T-helper 1 cell treated with Interleukin-12 subunit alpha and Interleukin-12 subunit beta and Interleukin-4 antibody, amounts not matched to agents 30 ng/mL and 1 ng/mL, for 36 hours (primary cell): ENCODE measurements at regions not wholly inside any gene's neighbourhood (a gene's known extent, or its start where the extent isn't known, plus 50 kb on each side); places are given as distances from the start of the nearest gene placed in this dataset.
"Not testable (repeated sequence)": the region's sequence is repeated elsewhere in the genome, so short reads cannot be mapped to it uniquely, and the experiment has no call there.

Source experiments
- intact Hi-C: fragments of 100-400 bp; cut with micrococcal nuclease; formaldehyde crosslinking; loops from one replicate; pipeline ENCODE4 v1.15.1; 2024

DNA sequence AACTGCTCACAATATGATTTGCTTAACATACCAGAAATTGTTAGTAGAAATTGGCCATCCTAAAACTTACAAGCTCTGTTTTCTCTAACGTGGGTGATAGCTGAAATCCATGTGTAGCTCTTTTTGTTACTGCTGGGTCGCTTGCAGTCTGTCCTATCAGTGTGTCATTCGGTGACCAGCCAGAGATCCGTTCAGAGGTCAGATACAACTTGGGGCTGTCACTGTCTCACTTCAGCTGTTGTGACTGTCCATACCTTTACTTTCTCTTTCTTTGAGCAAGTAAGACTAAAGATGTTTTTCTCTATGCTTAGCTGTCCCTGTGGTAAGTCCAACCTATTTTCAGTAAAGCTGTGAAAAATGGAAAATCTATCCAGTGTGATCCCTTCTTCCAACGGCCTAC is 282.9 kb upstream of the KCNH7 start:
- intact Hi-C loops = no loop called here

DNA sequence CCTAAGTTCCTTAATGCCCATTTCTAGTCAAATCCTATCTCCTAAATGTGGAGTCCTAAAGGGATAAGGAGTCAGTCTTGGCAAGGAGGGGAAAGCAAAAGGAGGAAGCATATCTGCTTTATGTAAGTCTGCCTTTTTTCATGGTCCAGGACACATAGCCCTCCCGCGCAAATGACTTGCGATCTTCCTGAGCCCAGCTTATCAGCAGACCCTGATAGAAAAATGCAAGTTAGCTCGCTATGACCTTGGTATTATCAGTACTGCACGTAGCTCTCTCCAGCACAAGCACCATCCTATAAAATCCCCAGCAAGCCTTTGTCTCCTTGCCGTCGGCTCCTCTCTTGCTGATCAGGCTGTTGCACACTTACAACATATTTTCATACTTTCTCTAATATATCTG is 281.4 kb upstream of the KCNH7 start:
- intact Hi-C loops = no loop called here

DNA sequence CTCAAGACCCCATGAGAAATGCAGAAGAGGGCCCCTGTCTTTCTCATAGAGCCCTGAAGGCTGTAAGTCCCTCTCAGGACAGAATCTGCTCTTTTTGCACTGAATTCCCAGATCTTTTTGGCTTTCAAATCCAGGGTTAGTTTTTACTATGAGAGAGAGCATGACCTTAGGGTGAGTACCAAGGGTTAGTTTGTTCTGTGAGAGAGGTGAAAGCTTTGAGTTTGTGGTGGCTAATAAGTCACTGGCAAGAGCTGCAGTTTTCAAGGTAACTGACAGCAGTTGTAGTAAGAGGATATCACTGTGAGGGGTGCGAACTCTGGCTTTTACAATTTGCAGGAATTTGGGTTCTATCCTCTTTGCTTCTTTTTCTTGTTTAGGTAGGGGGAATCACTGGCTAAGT is 248.4 kb upstream of the KCNH7 start:
- intact Hi-C loops = no loop called here

DNA sequence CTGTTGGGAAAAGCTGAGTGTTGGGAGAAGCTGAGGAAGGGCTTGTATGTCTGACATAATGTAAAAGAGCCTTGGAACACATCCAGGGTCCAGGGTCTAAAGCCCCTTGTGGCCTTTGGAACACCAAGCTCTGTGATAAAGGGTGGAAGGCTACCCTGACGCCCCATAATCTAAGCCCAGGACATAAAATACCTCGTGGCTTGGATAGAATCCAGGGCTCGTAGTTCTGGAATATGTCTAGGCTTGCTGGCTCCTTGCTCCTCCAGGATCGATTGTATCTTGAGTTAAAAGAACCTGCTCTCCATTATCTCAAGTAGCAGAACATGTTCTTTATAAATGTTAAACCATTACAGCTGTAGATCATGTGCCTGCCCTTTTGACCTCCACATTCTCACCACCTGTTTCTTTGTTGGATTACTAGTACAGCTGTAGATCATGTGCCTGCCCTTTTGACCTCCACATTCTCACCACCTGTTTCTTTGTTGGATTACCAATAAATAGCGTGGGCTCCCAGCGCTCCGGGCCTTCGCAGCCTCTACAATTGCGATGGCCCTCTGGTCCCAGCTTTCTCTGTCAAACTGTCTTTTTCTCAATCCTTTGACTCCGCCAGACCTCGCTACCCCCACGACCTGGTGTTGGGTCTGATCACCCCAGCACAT is 246.9 kb upstream of the KCNH7 start:
- intact Hi-C loops = not testable (repeated sequence)

DNA sequence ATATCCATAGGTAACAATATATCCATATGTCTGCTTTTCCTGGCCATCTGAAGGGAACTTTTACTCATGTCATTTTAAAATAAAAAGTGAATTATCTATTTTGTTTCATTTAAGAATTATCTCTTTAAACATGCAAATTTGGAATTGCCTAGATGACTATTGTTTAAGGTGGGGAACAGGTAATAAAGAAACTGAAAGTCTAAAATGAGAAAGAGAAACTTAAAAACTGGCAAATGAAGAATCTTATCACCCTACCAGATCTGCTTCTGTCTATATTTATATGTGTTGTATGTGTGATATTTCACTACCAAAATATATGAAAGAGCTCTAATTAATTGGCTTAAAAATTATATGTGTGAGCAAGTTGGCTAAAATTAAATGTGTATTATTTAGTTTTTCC is 243.2 kb upstream of the KCNH7 start:
- intact Hi-C loops = no loop called here

DNA sequence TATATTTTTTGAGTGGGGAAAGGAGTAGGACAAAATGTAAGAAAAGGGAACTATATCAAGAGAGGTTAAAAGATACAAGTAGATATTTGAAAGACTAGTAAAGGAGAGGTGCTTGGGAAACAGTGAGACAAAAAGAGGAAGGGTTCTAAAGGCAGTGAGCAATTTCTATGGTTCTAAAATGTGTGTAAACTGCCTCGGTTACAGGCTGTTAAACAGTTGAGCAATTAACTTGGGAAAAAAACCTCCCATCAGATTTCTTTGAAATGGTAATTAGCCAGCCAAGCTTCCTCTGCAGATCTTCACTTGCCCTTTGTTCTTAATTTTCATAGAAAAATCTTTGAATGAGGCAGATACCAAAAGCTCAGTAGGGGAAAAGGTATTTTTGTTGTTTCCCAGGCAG is 238.7 kb upstream of the KCNH7 start:
- intact Hi-C loops = no loop called here

DNA sequence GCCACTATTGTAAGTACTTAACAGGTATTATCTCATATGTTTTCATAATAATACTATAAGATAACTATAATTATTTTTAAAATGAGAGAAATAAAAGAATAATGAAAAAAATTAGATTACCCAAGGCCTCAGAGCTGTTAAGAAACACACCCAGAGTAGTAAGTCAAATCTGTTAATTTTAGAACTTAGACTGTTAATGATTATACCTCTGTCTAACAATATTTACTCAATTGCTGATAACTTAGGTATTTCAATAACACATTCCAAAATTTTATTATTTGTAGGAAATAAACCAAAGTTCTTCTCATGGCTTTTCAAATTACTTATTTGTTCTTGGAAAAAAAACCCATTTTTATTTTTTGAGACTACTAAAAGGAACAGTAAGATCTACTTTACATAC is 227.5 kb upstream of the KCNH7 start:
- intact Hi-C loops = no loop called here

DNA sequence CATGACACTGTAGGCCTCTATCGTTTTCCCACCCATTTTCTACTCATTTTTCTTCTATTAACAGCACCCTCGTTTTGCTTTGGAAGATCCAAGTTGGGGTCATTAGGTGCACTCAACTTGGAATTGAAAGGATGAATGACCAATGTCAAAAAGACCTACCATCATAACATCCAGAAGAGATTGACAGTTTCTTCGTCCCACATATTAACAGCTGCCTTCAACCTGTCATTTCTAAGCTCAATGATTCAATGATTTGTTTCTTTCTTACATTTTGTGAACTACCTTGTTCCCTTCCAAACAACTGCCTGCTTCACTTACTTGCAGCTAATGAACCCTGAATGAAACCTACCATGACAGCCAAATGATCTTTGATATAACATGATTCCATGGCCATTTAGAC is 224.0 kb upstream of the KCNH7 start:
- intact Hi-C loops = no loop called here

DNA sequence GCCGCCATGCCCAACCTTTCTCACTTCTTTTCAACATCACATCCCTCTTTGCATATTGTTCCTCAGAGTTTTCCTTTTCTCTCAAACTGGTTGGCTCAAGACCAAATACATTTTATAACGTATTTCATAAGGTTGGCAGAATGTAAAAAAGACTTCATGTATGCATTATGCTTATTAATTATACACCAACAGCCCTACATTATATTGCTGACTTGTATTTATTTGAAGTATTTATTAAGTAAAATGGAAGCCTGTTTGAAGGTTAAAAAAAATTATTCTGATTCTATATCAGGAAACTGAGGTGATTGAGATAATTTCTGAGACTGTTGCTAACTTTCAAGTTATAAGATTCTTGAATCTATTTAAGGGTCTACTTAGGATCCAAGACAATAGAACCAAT is 208.0 kb upstream of the KCNH7 start:
- intact Hi-C loops = no loop called here

DNA sequence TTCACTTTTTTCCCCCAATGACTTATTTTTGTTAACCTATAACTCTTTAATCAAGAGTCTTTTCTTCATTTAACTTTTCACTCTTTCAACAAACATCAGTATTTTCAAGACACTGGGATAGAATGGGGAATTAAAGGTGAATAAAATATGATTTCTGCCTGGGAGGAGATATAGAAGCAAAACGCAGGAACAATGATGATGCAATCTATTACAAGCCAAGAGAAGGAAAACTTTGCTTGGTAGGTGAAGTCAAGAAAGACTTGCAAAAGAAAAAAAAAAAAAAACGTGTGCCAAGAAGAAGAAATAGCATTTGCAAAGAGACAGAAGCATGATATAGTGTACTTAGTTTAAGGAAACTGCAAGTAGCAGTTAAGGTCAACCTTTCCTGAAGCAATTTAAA is 207.3 kb upstream of the KCNH7 start:
- intact Hi-C loops = no loop called here

DNA sequence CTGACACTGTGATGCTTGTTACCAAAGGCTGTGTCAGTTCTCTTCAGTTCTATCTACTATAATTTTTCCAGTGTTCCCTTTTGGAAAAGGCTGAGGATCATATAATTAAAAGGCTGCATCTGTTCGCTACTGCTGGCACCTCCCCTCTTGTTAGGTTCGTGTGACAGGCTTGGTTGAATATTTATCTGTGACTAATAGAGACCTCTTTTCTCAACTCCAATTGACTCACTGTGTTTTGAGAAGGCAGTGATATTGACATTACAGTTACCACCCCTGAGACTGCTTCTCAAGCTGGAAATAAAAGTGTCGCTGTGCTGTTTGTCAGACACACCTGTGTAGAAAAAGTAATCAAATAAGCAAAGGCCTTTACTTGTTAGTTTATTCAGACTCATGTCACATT is 205.5 kb upstream of the KCNH7 start:
- intact Hi-C loops = no loop called here

DNA sequence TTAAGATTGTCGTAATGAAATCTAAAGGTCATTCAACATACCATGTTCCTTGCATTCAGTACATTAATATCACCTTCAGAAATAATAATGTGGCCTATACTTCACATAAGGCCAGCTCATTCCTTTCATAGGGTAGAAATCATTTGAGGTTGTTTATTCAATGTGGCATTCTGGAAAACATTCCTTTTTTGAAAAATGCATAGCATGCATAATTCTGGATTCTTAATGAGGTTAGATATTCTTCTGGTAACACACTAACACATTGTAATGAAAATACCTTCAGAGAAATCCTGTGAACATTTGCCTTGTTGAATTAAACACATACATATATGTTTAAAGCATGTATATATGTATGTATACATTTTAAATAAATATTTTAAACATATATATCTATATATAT is 204.6 kb upstream of the KCNH7 start:
- intact Hi-C loops = no loop called here

DNA sequence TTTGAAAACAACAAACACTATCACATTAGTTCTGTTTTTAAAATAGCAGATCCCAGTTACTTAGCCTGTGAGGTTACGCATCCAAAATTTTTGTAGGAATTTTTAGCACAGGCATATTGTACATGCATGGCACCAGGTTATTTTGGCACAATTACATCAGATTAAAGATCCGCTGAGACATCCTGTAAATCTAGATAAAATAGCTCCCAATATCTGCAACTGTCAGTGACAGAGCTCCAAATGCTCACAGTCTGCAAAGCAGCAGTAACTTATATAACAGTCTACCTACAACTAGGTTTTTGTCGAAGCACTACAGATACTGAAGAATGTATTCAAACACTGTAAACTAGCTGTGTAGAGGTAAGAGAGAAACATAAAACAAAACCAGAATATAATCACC is 200.7 kb upstream of the KCNH7 start:
- intact Hi-C loops = no loop called here

DNA sequence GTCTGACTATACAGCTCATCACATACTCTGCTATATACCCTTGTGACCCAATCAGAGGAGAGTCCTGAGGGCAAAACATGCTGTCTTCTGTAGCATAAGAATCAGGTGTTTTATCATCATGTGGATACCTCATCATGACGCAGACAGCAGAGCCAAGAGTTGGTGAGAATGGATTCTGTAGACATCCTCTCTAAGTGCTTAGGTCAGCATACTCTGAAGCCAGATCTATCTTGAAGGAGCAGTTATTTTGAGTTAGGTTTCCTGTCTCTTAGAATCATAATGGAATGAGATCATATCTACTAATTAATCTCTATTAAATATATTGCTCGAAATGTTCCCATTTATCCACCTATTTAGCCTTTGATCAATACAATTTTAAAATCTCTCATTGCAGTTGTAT is 190.2 kb upstream of the KCNH7 start:
- intact Hi-C loops = no loop called here

DNA sequence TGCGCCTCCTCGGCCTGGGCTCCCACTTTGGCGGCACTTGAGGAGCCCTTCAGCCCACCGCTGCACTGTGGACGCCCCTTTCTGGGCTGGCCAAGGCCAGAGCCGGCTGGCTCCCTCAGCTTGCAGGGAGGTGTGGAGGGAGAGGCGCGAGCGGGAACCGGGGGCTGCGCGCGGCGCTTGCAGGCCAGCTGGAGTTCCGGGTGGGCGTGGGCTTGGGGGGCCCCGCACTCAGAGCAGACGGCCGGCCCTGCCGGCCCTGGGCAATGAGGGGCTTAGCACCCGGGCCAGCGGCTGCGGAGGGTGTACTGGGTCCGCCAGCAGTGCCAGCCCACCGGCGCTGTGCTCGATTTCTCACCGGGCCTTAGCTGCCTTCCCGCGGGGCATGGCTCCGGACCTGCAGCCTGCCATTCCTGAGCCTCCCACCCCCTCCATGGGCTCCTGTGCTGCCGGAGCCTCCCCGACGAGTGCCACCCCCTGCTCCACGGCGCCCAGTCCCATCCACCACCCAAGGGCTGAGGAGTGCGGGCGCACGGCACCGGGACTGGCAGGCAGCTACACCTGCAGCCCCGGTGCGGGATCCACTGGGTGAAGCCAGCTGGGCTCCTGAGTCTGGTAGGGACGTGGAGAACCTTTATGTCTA is 187.7 kb upstream of the KCNH7 start:
- intact Hi-C loops = not testable (repeated sequence)

DNA sequence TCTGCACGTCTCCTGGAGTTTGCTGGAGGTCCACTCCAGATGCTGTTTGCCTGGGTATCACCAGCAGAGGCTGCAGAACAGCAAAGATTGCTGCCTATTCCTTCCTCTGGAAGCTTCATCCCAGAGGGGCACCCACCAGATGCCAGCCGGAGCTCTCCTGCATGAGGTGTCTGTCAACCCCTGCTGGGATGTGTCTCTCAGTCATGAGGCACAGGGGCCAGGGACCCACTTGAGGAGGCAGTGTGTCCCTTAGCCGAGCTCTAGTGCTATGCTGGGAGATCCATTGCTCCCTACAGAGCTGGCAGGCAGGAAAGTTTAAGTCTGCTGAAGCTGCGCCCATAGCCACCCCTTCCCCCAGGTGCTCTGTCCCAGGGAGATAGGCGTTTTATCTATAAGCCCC is 178.3 kb upstream of the KCNH7 start:
- intact Hi-C loops = not testable (repeated sequence)

DNA sequence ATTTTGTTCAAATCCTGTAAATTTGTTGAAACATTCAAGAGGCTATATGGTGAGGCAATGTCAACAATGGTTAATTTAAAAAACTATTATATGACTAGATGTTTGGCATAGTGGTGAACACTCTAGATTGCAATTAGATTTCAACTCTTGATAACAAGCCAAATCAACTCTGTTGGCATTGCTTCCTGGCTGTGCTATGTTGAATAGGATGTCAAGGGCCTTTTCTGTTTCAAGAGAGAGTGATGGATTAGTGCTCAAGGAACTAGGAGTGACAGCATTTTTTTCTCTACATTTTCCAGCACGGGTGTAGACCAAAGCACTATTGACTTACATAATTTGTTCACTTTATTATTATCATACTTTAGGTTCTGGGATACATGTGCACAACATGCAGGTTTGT is 172.4 kb upstream of the KCNH7 start:
- intact Hi-C loops = no loop called here

DNA sequence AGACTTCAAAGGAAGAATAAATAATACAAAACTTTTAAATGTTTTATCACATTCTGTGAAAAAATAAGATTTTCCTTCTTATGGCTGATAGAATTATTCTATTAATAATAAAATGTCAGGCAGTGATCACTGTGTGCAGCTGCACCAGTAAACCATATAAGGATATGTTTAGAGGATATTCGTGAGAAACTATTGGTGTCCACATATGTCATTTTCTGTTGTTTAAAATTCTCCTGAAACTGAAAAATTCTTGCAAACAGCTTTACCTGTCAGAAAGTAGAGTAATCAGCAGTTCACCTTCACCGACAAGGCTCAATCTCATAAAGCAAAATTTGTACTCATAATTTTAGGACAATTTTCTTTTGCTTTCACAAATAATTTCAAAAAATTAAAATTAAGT is 170.1 kb upstream of the KCNH7 start:
- intact Hi-C loops = no loop called here

DNA sequence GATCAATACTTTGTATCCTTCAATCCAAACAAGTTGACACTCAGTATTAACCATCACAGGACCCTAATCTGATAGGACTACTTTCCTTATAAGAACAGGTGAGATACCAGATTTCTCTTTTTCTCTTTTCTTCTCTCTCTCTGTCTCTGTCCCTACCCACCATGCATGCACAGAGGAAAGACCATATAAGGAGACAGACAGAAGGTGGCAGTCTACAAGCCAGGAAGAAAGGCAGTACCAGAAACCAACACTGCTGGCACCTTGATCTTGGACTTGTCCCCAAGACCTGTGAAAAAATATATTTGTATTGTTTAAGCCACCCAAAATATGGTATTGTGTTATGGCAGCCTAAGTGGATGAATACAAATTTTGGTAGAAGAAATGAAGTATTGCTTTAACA is 156.2 kb upstream of the KCNH7 start:
- intact Hi-C loops = no loop called here

DNA sequence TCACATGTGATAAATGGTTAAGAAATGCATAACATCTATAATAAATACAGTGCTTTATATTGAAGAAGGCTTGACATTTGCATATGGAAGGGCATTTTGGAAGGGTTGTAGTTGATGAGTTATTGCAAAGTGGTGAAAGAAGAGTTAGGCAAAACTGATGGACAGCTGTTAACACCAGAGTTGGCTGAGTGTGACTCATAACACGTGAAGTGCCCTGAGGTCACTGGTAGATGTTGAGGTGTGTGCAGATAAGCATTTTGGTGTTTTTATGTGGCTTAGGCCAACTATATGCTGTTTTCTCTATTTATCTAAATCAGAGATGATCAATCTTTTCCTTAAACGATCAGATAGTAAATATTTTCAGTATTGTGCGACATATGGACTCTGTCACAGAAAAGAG is 154.3 kb upstream of the KCNH7 start:
- intact Hi-C loops = no loop called here

DNA sequence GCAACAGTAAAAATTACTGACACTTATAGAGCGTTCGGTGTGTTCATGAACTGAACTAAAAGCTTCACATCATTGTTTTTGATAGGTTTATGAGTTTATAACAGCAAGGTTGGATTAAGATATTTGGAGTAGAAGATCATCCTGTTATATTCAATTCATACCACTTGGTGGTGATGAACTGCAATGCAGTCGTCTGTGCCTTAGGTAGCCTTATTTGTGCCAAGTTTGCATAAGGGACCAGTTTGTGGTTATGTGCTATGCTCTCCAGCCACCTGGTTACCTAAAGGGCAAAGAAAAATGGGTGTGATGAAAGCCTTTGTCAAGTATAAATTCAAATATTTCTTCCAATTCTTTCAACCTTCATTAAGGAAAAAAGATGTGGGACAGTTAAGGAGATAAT is 150.9 kb upstream of the KCNH7 start:
- intact Hi-C loops = no loop called here

DNA sequence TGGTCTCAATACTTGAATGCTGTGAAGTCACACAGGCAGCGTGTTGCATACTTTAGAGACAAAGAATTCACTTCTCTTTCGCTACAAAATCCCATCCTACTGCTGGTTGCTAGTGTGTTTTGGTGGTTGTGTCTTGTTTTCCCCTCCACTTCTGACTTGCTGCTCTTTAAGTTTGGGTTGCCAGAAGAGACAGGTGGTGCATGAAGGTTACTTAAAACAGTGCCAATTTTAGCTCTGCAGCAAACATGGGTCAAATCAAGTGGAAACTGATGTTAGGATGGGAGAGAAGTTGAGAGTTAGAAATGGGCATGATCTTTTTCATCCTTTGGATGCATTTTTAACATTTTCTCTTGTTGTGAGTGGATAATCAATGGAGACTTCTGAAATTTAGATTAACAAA is 136.2 kb upstream of the KCNH7 start:
- intact Hi-C loops = no loop called here

DNA sequence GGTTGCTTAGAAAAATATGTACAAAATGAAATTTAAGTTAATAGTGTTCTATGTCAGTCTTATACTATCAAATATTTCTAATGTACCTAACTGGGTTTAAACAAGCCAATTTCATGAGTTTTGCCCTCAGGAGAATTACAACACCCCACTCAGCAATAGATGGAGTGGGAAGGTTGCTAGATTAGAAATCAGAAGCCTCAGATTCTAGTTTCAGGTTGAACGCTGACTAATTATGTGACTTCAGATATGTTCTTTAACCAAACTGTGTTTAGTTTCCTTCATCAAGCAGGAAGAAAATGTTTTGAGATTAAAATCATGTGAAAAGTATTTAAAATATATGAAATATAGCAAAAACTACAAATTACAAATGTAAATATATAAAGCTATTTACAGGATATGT is 133.8 kb upstream of the KCNH7 start:
- intact Hi-C loops = no loop called here

DNA sequence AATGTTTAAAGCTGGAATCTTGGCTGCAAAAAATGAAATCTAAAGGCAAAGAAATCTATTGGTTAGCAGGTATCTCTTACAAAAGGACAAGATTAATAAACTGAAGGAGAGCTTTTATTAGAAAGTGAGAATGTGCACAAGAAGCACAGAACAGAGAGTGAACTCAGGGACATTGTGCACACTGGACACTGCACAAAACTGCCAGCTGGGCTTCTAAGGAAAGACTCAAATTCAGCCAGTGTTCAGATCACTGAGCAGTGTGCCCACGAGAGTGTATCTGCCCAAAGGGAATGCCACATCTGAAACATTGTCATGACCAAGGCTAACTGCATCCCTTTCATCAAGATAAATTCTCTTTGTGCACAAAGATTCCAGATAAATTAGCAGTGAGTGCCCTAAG is 129.7 kb upstream of the KCNH7 start:
- intact Hi-C loops = no loop called here
